CD14-positive monocyte (primary cell): ENCODE measurements at regions not wholly inside any gene's neighbourhood (a gene's known extent, or its start where the extent isn't known, plus 50 kb on each side); places are given as distances from the start of the nearest gene placed in this dataset.

Experiments used
- DNase-seq, 3 donors: peaks; one replicate each; pipeline ENCODE4 v3.0.0-alpha.2; 2011 to 2022
- H2AFZ ChIP-seq: 2 replicates; pipeline ENCODE4 v1.6.0; 2012; ENCODE audit warnings: mild to moderate bottlenecking, low read depth, low read length, inconsistent platforms; ENCODE audit not compliant: insufficient read depth, poor library complexity, severe bottlenecking
- H3K27ac ChIP-seq, 2 donors: 1 replicate in 1 of 2; 2 replicates in 1 of 2; pipeline ENCODE4 v1.5.1; 2012 to 2013; ENCODE audit warnings: low read length in 2 of 2, control low read depth in 1 of 2, inconsistent platforms in 1 of 2, low read depth in 1 of 2, mild to moderate bottlenecking in 1 of 2
- H3K27me3 ChIP-seq, 2 donors: one replicate each; pipeline versions ENCODE4 v1.6.0 to v1.6.1; 2011 to 2013; ENCODE audit warnings: low read length in 2 of 2; ENCODE audit not compliant: control insufficient read depth in 2 of 2, insufficient read depth in 2 of 2
- H3K36me3 ChIP-seq, 2 donors: replicated peaks in 1 of 2; 1 replicate in 1 of 2; 2 replicates in 1 of 2; pipeline versions ENCODE4 v1.5.1 to v1.6.1; 2012 to 2013; ENCODE audit warnings: low read length in 2 of 2, control low read depth in 1 of 2, inconsistent platforms in 1 of 2, mild to moderate bottlenecking in 1 of 2; ENCODE audit not compliant: insufficient read depth in 2 of 2, control insufficient read depth in 1 of 2
- H3K4me1 ChIP-seq, 2 donors: 1 replicate in 1 of 2; 2 replicates in 1 of 2; pipeline versions ENCODE4 v1.5.1 to v1.6.1; 2012 to 2013; ENCODE audit warnings: low read length in 2 of 2, control low read depth in 1 of 2, inconsistent platforms in 1 of 2, mild to moderate bottlenecking in 1 of 2, moderate library complexity in 1 of 2; ENCODE audit not compliant: insufficient read depth in 2 of 2, control insufficient read depth in 1 of 2
- H3K4me2 ChIP-seq: replicated peaks from 2 replicates; pipeline ENCODE3; 2012; ENCODE audit warnings: low read length, moderate library complexity, mild to moderate bottlenecking; ENCODE audit not compliant: poor library complexity, severe bottlenecking; ENCODE audit errors: extremely low read depth
- H3K4me3 ChIP-seq, 3 experiments: fragments of 200-600 bp in 1 of 3; sonication (generic) in 1 of 3; replicated peaks in 1 of 3; 1 replicate in 2 of 3; 2 replicates in 1 of 3; pipeline ENCODE4 v1.5.1; 2011 to 2013; ENCODE audit warnings: low read length in 3 of 3, mild to moderate bottlenecking in 3 of 3, control low read depth in 2 of 3, low read depth in 2 of 3, inconsistent platforms in 1 of 3, moderate library complexity in 1 of 3
- H3K79me2 ChIP-seq: 2 replicates; pipeline ENCODE4 v1.6.0; 2012; ENCODE audit warnings: mild to moderate bottlenecking, control low read depth, inconsistent platforms, low read length, moderate library complexity; ENCODE audit not compliant: insufficient read depth
- H3K9ac ChIP-seq: 2 replicates; pipeline ENCODE4 v1.6.0; 2017; ENCODE audit warnings: low read length, mild to moderate bottlenecking; ENCODE audit not compliant: insufficient read depth, poor library complexity, severe bottlenecking
- H3K9me3 ChIP-seq, 2 donors: replicated peaks in 1 of 2; 1 replicate in 1 of 2; 2 replicates in 1 of 2; pipeline versions ENCODE4 v1.5.1 to v1.6.1; 2012 to 2013; ENCODE audit warnings: low read length in 2 of 2, control low read depth in 1 of 2; ENCODE audit not compliant: control insufficient read depth in 1 of 2, insufficient read depth in 1 of 2
- H4K20me1 ChIP-seq: 2 replicates; pipeline ENCODE4 v1.6.0; 2012; ENCODE audit warnings: mild to moderate bottlenecking, low read length, control low read depth, moderate library complexity; ENCODE audit not compliant: insufficient read depth
- H3K27ac Mint-ChIP-seq, 7 donors: one replicate each; pipeline ENCODE4 v1.8.0; 2020; ENCODE audit warnings: mild to moderate bottlenecking in 7 of 7, mixed read lengths in 7 of 7, moderate library complexity in 6 of 7, inconsistent platforms in 2 of 7
- H3K27me3 Mint-ChIP-seq, 3 donors: one replicate each; pipeline ENCODE4 v1.8.0; 2021 to 2022; ENCODE audit warnings: low read depth in 3 of 3, mild to moderate bottlenecking in 3 of 3, mixed read lengths in 3 of 3, moderate library complexity in 3 of 3, inconsistent platforms in 1 of 3
- H3K36me3 Mint-ChIP-seq, 2 donors: one replicate each; pipeline ENCODE4 v1.8.0; 2020; ENCODE audit warnings: mixed read lengths in 2 of 2, inconsistent platforms in 1 of 2, mild to moderate bottlenecking in 1 of 2
- H3K4me1 Mint-ChIP-seq: one replicate; pipeline ENCODE4 v1.8.0; 2020; ENCODE audit warnings: mild to moderate bottlenecking, mixed read lengths
- H3K4me3 Mint-ChIP-seq, 2 donors: one replicate each; pipeline ENCODE4 v1.8.0; 2020; ENCODE audit warnings: mild to moderate bottlenecking in 2 of 2, mixed read lengths in 2 of 2, moderate library complexity in 1 of 2
- H3K9me3 Mint-ChIP-seq, 7 donors: one replicate each; pipeline ENCODE4 v1.8.0; 2020 to 2022; ENCODE audit warnings: mixed read lengths in 7 of 7, mild to moderate bottlenecking in 6 of 7, moderate library complexity in 6 of 7, inconsistent platforms in 2 of 7
- WGBS: methylation state at CpG from one replicate; pipeline ENCODE4 v1.1.5; 2013; ENCODE audit warnings: missing lambda C conversion rate; ENCODE audit not compliant: insufficient coverage; 5-methylcytosine and 5-hydroxymethylcytosine counted together
- intact Hi-C, 2 donors: fragments of 100-400 bp; cut with micrococcal nuclease; formaldehyde crosslinking; loops; one replicate each; pipeline versions ENCODE4 v1.15.0 to v1.15.1; 2023
- TF ChIP-seq, protein P1 (sequence below): fragments of 200-600 bp; IDR thresholded peaks from one replicate; pipeline ENCODE4 v1.8.0; 2022; ENCODE audit warnings: antibody characterized with exemption, mild to moderate bottlenecking

DNA sequence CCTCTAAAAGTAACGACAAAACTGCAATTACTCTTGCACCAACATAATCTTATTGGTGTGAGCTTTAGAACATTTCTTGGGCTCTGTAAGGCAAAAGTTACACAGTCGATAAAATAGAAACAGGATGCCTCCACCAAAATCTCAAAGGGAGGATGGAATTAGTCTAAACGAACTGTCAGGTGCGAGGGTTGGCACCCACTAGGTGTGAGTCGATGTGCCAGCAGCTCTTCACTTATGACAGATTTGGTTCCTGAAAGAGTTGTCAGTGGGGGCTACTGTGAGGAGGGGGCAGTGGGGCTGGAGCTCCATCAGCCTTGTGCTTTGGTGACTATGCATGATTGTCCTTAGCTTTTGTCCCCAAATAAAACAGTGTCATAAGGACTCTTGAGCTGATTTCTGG lies 422.9 kb downstream of the TMEM114 start:
- no peak overlapping the region for H2AFZ ChIP-seq
- no peak overlapping the region for H3K4me3 Mint-ChIP-seq
- peaks cover 2% of the 10 kb centered on the region for H3K4me1 Mint-ChIP-seq
- H3K27me3 Mint-ChIP-seq = no peaks in the 10 kb centered on the region
- no peak overlapping the region for H3K27ac ChIP-seq
- no peaks in the 10 kb centered on the region for H4K20me1 ChIP-seq
- H3K4me2 ChIP-seq = no peak overlapping the region
- intact Hi-C loops = no loop called here
- TF ChIP-seq, protein P1, sequence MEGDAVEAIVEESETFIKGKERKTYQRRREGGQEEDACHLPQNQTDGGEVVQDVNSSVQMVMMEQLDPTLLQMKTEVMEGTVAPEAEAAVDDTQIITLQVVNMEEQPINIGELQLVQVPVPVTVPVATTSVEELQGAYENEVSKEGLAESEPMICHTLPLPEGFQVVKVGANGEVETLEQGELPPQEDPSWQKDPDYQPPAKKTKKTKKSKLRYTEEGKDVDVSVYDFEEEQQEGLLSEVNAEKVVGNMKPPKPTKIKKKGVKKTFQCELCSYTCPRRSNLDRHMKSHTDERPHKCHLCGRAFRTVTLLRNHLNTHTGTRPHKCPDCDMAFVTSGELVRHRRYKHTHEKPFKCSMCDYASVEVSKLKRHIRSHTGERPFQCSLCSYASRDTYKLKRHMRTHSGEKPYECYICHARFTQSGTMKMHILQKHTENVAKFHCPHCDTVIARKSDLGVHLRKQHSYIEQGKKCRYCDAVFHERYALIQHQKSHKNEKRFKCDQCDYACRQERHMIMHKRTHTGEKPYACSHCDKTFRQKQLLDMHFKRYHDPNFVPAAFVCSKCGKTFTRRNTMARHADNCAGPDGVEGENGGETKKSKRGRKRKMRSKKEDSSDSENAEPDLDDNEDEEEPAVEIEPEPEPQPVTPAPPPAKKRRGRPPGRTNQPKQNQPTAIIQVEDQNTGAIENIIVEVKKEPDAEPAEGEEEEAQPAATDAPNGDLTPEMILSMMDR = no peak
- H3K27me3 ChIP-seq = no peaks in the 10 kb centered on the region
- no peaks in the 10 kb centered on the region for H3K9me3 ChIP-seq
- H3K9ac ChIP-seq = no peak overlapping the region
- 100% methylated on average over 1 of the region's 5 CpGs for WGBS
- no peaks in the 10 kb centered on the region for H3K4me1 ChIP-seq
- no peak for DNase-seq
- no peak overlapping the region for H3K4me3 ChIP-seq
- no peaks in the 10 kb centered on the region for H3K79me2 ChIP-seq
- H3K36me3 ChIP-seq = no peaks in the 10 kb centered on the region
- H3K36me3 Mint-ChIP-seq = no peaks in the 10 kb centered on the region
- no peak overlapping the region for H3K27ac Mint-ChIP-seq
- H3K9me3 Mint-ChIP-seq = no peaks in the 10 kb centered on the region

DNA sequence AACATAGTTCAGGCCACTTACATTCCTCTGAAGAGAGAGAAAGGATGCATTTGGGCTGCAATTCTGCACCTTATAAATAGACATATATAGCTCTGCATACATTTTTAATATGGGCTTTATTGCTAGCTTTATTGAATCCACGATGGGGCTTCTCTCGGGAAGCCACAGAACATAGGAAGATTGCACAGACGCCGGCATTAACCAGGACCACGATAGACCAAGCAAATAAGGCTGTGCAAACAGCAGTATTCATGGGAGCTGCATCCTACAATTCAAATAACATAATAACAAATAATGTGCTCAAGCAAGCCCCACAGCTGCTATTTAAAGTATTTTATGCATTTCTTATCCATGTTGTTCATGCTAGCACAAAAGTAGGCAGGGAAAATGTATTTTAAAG lies 432.3 kb downstream of the TMEM114 start:
- H3K9me3 ChIP-seq = peaks cover 8 to 13% of the 10 kb centered on the region in 2 donors
- H3K27me3 ChIP-seq = no peaks in the 10 kb centered on the region
- H3K9ac ChIP-seq = no peak overlapping the region
- Mint-ChIP-seq H3K9me3 (peaks cover 0 to 15% (median 9%) of the 10 kb centered on the region in 7 donors), H3K27ac (no peak overlapping the region), H3K36me3 (no peaks in the 10 kb centered on the region), H3K27me3 (peaks cover 0 to 2% (median 0%) of the 10 kb centered on the region in 3 donors), H3K4me3 (no peak overlapping the region), H3K4me1 (no peaks in the 10 kb centered on the region)
- no peak for DNase-seq
- TF ChIP-seq, protein P1 = no peak
- intact Hi-C loops = no loop called here
- no peak overlapping the region for H3K27ac ChIP-seq
- no peaks in the 10 kb centered on the region for H4K20me1 ChIP-seq
- H2AFZ ChIP-seq = no peak overlapping the region
- H3K36me3 ChIP-seq = no peaks in the 10 kb centered on the region
- no peaks in the 10 kb centered on the region for H3K4me1 ChIP-seq
- H3K4me2 ChIP-seq = no peak overlapping the region
- H3K4me3 ChIP-seq = no peak overlapping the region
- 72% methylated on average over 2 of the region's 5 CpGs for WGBS
- no peaks in the 10 kb centered on the region for H3K79me2 ChIP-seq
